SHP77 treated with DMSO at 0.1 percent for 48 hours (cell line): ENCODE measurements at regions not wholly inside any gene's neighbourhood (a gene's known extent, or its start where the extent isn't known, plus 50 kb on each side); places are given as distances from the start of the nearest gene placed in this dataset.

ENCODE experiments used
- DNase-seq: peaks from one replicate; lab custom pipeline; 2025; lab: John Stamatoyannopoulos, UW

GRCh38 chr20:59376109-59376841, 75.9 kb downstream of the EDN3 start:
- no peak for DNase-seq

GRCh38 chr20:59376998-59377397, 76.6 kb downstream of the EDN3 start:
- no peak for DNase-seq

GRCh38 chr20:59377842-59378241, 77.4 kb downstream of the EDN3 start:
- DNase-seq, result no peak

GRCh38 chr20:59378396-59378795, 78.0 kb downstream of the EDN3 start:
- DNase-seq, result no peak

- DNase-seq, result no peak
Observed at GRCh38 chr20:59378966-59379365, 78.6 kb downstream of the EDN3 start.

- DNase-seq, result no peak
Observed at GRCh38 chr20:59381689-59382088, 81.3 kb downstream of the EDN3 start.

GRCh38 chr20:59382157-59382725, 81.8 kb downstream of the EDN3 start:
- DNase-seq, result no peak

GRCh38 chr20:59382907-59383306, 82.5 kb downstream of the EDN3 start:
- DNase-seq, result no peak

GRCh38 chr20:59385038-59385437, 84.6 kb downstream of the EDN3 start:
- no peak for DNase-seq

GRCh38 chr20:59385480-59385879, 85.1 kb downstream of the EDN3 start:
- no peak for DNase-seq

GRCh38 chr20:59386809-59387208, 86.4 kb downstream of the EDN3 start:
- no peak for DNase-seq

- DNase-seq, result no peak
Observed at GRCh38 chr20:59387891-59388290, 87.5 kb downstream of the EDN3 start.

- no peak for DNase-seq
Observed at GRCh38 chr20:59388402-59388801, 88.0 kb downstream of the EDN3 start.

GRCh38 chr20:59390437-59390836, 90.0 kb downstream of the EDN3 start:
- no peak for DNase-seq

- no peak for DNase-seq
Observed at GRCh38 chr20:59391975-59392374, 91.6 kb downstream of the EDN3 start.

GRCh38 chr20:59392736-59393135, 92.3 kb downstream of the EDN3 start:
- no peak for DNase-seq

GRCh38 chr20:59393142-59393541, 92.7 kb downstream of the EDN3 start:
- no peak for DNase-seq

- no peak for DNase-seq
Observed at GRCh38 chr20:59395729-59396128, 95.3 kb downstream of the EDN3 start.

- no peak for DNase-seq
Observed at GRCh38 chr20:59398537-59399205, 98.3 kb downstream of the EDN3 start.

- DNase-seq, result no peak
Observed at GRCh38 chr20:59399426-59400099, 99.2 kb downstream of the EDN3 start.

GRCh38 chr20:59400708-59401107, 100.3 kb downstream of the EDN3 start:
- DNase-seq, result no peak

- DNase-seq, result no peak
Observed at GRCh38 chr20:59402681-59403080, 102.3 kb downstream of the EDN3 start.
